HG02852 (cell line): ENCODE measurements at regions not wholly inside any gene's neighbourhood (a gene's known extent, or its start where the extent isn't known, plus 50 kb on each side); places are given as distances from the start of the nearest gene placed in this dataset.

Experiments
- ATAC-seq: cut with Tn5 transposase; IDR thresholded peaks from one replicate; pipeline ENCODE4 v1.9.1; 2021; ENCODE audit warnings: mild to moderate bottlenecking, moderate library complexity; ENCODE audit not compliant: unreplicated experiment

GRCh38 chr3:42037318-42037945 is 53.7 kb upstream of the TRAK1 start:
- no peak for ATAC-seq

DNA sequence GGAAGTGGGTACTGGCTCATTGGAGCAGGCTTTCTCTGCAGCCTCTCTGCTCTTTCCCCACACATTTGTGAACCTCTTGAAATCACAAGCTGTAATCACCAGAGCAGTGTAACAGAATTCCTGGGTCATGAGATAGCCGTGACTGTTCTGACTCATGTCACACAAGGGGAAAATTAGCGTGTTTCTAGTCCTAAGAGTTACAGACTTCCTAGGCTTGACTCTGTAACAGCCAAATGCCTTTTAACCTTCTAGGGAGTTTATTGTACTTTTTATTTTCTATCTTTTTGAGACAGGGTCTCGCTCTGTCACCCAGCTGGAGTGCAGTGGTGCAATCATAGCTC is 54.7 kb upstream of the TRAK1 start:
- ATAC-seq = peak; percentile 65

DNA sequence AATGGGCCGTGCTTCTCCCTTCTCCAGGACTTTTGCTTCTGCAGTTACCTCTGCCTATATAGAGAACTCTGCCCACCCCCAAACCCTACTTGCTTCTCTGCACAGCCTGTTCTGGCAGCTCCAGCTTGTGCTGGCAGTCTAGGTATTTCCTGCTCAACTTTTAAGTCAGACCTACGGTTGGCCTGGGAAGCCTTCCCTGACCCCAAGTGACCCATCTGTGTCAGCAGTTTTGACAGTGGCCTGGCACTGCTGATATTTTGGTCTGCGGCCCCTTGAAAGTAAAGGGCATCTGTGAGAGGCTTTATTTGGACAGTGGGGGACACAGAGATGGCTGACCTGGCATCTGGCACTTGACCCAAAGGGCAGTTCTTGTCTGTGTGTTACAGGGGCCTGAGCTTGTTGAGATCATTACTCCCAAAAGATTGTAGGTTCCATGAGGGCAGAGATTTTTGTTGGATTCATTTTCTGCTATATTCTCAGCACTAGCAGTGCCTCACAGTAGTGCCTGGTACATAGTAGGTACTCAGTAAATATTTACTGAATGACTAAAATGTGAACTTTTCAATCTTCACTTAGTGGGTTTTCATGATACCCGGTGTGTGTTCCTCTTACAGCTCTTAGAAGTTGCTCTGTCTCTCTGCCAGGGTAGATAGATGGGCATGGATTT is 55.2 kb upstream of the TRAK1 start:
- peak; percentile 9 for ATAC-seq

DNA sequence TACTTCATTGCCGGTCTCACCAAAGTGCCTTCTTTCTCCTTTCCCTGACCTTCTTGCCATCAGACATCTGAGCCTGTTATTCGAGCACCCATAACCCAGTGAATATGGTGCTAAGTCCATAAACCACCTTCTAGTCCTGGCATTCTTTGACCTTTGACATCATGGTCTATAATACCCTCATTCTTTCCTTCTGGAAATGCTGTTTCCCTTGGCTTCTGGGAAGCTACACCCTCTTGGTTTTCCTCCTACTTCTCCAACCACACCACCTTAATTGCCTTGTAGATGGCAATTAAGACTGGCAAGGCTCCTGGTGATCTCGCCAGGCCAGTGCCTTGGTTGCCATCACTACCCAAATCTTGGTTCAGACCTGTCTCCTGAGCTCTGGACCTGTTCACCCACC is 56.1 kb upstream of the TRAK1 start:
- no peak for ATAC-seq

- no peak for ATAC-seq
These were observed 57.4 kb upstream of the TRAK1 start for GRCh38 chr3:42033741-42034140.

DNA sequence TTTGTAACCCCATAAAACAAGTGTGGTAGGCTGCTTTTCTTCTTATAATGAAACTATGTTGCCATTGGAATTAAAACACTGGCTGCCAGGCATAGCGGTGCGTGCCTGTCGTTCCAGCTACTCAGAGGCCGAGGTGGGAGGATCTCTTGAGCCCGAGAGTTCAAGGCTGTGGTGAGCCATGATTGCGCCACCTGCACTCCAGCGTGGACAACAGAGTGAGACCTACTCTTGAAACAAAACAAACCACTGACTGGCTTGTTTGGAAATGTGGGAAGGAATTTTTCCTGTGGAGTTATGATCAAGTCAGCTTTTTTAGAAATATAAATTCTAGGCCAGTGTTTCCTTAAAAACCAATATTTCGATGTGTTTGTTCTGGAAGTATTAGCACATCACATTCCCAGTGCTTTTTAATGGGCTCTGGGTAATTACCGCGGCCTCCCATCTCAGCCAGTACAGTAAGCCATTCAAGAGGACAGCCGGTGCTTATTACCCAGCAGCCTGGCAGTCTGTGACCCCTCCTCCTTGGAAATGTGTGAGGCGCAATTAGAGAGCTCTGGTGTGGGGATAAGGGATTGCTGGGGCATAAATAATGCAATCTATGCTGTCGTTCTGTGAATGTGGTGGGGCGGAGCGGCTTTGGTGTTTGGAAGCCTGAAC is 58.3 kb upstream of the TRAK1 start:
- no peak for ATAC-seq

DNA sequence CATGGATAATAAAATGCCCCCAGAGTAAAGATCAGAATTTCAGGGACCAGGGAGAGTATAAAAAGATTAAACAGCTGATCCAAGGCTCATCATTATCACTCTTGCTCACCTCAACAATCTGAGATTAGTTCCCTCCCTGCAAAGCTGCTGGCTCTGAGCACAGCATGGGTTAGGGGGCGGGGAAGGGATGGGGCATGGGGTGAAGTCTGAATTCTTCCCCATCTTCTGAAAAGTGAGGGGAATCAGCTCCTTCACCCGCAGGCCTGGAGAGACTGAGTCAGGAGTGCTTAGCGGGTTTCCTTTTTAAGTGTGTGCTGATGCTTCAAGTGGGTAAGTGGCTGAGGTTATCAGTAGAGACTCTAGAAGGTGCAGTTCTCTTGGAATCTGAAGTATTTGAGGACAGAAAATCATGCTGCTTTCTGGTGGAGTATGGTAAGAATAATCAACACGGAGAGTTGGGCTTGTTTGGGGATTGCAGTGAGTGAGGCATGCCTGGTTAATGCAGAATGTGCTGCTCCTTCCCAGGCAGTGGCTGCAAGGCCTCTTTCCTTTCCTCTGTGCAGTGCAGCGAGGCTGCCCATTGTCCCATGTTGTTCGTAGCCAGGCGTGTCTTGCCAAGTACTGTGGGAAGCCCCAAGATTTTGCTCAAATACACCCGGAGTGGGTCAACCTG is 59.2 kb upstream of the TRAK1 start:
- ATAC-seq = no peak

DNA sequence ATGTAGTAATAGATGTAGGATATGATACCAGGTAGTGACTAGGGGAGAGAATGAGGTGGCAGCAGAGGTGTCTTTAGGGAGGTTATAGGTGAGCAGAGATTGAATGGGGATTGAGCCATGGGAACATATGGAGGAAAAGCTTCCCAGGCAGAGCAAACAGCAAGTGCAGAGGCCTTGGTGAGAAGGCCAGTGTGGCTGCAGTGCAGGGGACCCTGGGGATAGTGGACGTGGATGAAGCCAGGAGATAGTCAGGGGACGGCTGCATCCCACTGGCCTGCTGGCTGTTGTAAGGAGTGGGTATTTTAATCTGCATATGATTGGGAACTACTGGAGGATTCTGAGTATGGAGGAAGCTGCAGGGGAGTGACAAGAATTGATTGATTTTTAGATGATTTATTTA is 62.7 kb upstream of the TRAK1 start:
- no peak for ATAC-seq

- ATAC-seq = no peak
These were observed 63.6 kb upstream of the TRAK1 start for GRCh38 chr3:42027571-42027970.

- peak; percentile 70 for ATAC-seq
These were observed 63.7 kb upstream of the ULK4 start for GRCh38 chr3:42025370-42026138.

DNA sequence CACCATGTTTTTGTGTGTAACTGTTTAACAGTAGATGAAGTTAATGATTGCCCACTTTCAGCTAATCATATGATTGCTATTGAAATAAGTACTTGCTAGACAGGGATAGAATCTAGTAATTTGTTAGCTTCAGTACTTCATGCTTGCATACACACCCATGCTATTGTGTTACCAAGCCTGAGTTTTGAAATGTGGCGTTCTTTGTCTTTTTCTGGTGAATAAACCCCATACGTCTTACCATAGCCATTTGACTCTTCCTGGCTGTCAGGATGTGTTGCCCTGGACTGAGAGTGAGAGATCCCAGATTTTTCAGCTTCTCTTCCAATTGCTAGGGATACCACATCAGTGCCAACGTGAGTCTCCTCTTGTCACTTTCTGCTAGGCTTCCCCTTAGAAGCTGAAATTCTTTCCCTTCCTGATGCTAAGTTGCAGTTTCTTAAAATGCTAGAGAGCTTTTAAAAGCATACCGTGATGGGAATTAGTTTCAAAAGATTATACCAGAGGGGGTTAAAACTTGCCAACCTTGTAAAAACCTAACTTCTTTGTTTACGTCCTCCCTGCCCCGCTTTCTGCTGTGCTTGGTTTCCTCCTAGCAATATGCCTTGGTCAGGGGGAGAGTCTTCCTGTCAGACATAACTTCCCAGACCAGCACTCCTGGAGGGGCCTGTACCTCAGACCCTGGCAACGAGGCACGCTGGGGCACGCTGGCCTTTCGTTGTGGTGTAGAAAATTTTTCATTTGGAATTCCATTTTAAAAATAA is 62.9 kb upstream of the ULK4 start:
- no peak for ATAC-seq

GRCh38 chr3:42023380-42023779 is 61.5 kb upstream of the ULK4 start:
- ATAC-seq = no peak

- ATAC-seq = no peak
These were observed 60.5 kb upstream of the ULK4 start for GRCh38 chr3:42022355-42022754.

GRCh38 chr3:42020684-42021307 is 58.9 kb upstream of the ULK4 start:
- no peak for ATAC-seq

GRCh38 chr3:42019953-42020260 is 58.0 kb upstream of the ULK4 start:
- ATAC-seq = no peak

DNA sequence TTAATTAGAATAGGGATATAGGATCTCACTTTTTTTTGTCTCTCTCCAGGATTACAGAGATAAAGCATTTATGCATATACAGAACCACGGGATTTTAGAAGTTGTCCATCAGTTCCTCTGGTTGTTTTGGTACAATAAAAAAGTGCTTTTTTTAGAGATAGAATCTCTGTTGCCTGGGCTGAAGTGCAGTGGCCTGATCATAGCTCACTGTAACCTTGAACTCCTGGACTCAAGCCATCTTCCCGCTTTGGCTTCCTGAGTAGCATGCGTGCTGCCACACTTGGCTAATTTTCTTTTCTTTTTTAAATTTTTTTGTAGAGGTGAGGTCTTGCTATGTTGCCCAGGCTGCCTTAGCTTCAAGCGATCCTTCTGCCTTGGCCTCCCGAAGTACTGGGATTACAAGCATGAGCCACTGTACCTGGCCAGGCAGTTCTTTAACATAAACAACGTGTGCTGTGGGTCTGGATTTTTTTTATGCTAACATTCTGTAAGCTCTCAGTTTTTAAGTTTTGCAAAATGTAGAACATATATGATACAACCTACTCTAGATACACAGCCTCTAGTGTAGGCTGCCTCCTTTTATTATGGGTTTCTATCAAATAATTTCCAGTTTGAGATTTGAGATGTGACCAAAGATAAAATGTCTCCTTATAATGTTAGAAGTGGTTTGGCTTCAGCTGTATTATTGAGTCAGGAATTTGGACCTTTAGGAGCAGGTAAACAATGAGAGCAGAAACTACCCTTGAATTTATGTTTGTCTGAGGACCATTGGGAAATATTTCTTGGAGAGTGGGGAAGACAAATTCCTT is 57.4 kb upstream of the ULK4 start:
- no peak for ATAC-seq

DNA sequence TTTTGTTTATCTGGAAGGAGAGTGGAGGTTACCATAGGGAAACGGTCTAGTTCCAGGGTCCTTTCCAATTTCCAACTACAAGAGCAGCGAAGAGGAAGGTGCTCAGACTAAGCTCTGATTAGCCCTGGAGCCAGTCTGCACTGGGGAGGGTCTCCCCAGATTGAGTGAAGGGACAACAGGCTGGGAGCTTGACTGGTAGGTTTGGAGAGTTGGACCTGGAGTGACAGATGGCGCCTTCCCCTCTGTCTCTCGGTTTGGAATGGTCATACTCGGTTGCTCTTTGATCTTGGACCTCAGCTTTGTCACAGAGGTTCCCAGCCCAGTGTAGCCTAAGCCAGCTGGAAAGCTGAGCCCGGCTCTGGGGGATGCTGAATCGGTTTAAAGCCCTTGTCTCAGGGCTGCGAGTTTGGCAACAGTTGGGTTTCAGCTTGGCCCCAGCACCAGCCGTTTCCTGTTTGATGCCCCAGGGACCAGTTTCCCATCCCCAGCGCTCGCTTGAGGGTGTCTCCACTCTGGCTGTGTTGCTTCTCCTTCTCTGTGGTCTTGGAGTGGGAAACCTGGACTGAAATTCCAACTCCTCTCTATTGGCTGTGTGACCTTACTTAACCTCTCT is 53.1 kb upstream of the ULK4 start:
- ATAC-seq = no peak

DNA sequence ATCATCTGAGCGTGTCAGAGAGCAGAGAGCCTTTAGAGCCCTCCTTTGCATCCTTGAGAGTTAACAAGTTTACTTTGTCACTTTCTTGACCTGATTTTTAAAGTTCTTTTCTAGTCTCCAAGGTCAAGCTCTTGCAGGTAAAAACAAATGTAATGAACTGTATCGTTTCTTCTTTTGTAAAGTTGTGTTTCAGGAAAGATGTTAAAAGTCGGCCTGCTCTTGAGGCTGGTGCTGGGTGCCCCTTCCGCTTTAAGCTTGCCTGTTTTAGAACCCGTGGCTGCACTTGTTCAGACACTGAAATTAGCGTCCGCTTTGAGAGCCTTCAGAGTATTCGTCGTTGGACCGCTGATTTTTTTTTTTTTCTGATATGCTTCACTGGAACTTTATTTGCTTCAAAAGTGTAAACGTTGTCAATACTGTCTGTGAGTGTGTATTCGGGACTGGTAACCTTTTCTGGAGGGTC is 52.6 kb upstream of the ULK4 start:
- no peak for ATAC-seq
